ENCODE measurements at regions not wholly inside any gene's neighbourhood (a gene's known extent, or its start where the extent isn't known, plus 50 kb on each side); places are given as distances from the start of the nearest gene placed in this dataset.

- Histone ChIP-seq H3K4me1 (no peaks in the 10 kb centered on the region), H3K9me3 (no peaks in the 10 kb centered on the region), H3K4me3 (no peak overlapping the region), H3K27ac (no peak overlapping the region), H3K36me3 (no peaks in the 10 kb centered on the region), H3K27me3 (no peaks in the 10 kb centered on the region)
- no peak for DNase-seq (ENCODE audit: low spot score in 2 of 2)
- intact Hi-C loops (cut with DNase I): no loop called here
- TF ChIP-seq, protein P1, sequence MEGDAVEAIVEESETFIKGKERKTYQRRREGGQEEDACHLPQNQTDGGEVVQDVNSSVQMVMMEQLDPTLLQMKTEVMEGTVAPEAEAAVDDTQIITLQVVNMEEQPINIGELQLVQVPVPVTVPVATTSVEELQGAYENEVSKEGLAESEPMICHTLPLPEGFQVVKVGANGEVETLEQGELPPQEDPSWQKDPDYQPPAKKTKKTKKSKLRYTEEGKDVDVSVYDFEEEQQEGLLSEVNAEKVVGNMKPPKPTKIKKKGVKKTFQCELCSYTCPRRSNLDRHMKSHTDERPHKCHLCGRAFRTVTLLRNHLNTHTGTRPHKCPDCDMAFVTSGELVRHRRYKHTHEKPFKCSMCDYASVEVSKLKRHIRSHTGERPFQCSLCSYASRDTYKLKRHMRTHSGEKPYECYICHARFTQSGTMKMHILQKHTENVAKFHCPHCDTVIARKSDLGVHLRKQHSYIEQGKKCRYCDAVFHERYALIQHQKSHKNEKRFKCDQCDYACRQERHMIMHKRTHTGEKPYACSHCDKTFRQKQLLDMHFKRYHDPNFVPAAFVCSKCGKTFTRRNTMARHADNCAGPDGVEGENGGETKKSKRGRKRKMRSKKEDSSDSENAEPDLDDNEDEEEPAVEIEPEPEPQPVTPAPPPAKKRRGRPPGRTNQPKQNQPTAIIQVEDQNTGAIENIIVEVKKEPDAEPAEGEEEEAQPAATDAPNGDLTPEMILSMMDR (IDR thresholded peaks at IDR 0.05): no peak
Measured at GRCh38 chr5:171705036-171705435, 80.6 kb upstream of the SMIM23 start.

- Histone ChIP-seq H3K36me3 (no peaks in the 10 kb centered on the region), H3K4me1 (no peaks in the 10 kb centered on the region), H3K4me3 (no peak overlapping the region), H3K27me3 (no peaks in the 10 kb centered on the region), H3K9me3 (no peaks in the 10 kb centered on the region), H3K27ac (no peak overlapping the region)
- TF ChIP-seq, protein P1 (IDR thresholded peaks at IDR 0.05): no peak
- DNase-seq (ENCODE audit: low spot score in 2 of 2): no peak
- intact Hi-C loops (cut with DNase I): no loop called here
Measured at GRCh38 chr5:171705830-171706468, 79.7 kb upstream of the SMIM23 start.

- H3K27ac ChIP-seq: no peak overlapping the region
- intact Hi-C loops (cut with DNase I): no loop called here
- H3K4me1 ChIP-seq: no peaks in the 10 kb centered on the region
- no peaks in the 10 kb centered on the region for H3K36me3 ChIP-seq
- no peak overlapping the region for H3K4me3 ChIP-seq
- H3K27me3 ChIP-seq: no peaks in the 10 kb centered on the region
- H3K9me3 ChIP-seq: no peaks in the 10 kb centered on the region
- no peak for DNase-seq (ENCODE audit: low spot score in 2 of 2)
- TF ChIP-seq, protein P1 (IDR thresholded peaks at IDR 0.05): no peak
Measured at GRCh38 chr5:171706736-171707441, 78.7 kb upstream of the SMIM23 start.

DNA sequence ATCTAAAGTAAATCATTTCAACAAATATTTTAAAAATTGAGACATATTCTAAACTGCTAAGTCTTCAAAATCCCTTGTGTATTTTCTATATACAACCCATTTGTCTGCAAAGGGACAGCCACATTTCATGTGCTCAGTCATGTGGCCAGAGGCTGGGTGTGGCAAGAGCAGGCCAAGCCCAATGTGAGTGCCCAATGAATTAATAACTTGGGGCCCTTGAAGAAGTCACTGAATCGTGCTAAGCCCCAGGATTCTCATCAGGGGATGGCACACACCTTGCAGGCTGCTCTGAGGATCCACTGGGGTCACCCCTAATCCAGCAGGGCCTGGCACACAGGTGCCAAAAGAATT lies 78.2 kb upstream of the SMIM23 start:
- H3K27me3 ChIP-seq: no peaks in the 10 kb centered on the region
- intact Hi-C loops (cut with DNase I): no loop called here
- no peaks in the 10 kb centered on the region for H3K36me3 ChIP-seq
- no peaks in the 10 kb centered on the region for H3K9me3 ChIP-seq
- DNase-seq (ENCODE audit: low spot score in 2 of 2): no peak
- H3K27ac ChIP-seq: no peak overlapping the region
- H3K4me1 ChIP-seq: no peaks in the 10 kb centered on the region
- no peak overlapping the region for H3K4me3 ChIP-seq
- TF ChIP-seq, protein P1 (IDR thresholded peaks at IDR 0.05): no peak

DNA sequence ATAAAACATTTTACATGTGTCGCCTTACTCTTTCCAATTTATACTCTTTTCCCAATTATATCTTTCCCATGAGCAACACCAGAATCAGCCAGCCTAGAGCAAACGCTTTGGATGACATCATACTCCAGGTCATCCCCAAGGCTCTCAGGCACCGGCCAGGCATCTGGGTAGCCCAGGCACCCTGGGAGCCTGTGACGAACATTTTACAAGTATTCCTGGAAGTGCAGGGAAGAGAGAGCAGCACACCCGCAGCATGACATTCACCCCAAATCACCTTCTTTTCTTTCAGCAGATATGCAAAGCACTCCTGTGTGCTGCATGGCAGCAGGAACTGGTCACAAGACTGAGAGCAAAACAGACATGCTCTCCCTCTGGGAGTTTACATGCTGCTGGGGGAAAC lies 75.7 kb upstream of the SMIM23 start:
- Histone ChIP-seq H3K27me3 (no peaks in the 10 kb centered on the region), H3K9me3 (no peaks in the 10 kb centered on the region), H3K4me3 (no peak overlapping the region), H3K4me1 (no peaks in the 10 kb centered on the region), H3K36me3 (no peaks in the 10 kb centered on the region), H3K27ac (no peak overlapping the region)
- TF ChIP-seq, protein P1 (IDR thresholded peaks at IDR 0.05): no peak
- no peak for DNase-seq (ENCODE audit: low spot score in 2 of 2)
- intact Hi-C loops (cut with DNase I): no loop called here

Data from ascending aorta (tissue), 2 donors.